H9 (cell line): ENCODE measurements at regions not wholly inside any gene's neighbourhood (a gene's known extent, or its start where the extent isn't known, plus 50 kb on each side); places are given as distances from the start of the nearest gene placed in this dataset.

Experiments
- DNase-seq: peaks from one replicate; pipeline ENCODE4 v3.0.0-alpha.2; 2017
- H2AFZ ChIP-seq: one replicate; pipeline ENCODE4 v1.6.1; 2013; ENCODE audit warnings: mild to moderate bottlenecking, low read length, control low read depth, moderate library complexity
- H2AK5ac ChIP-seq: 2 replicates; pipeline ENCODE4 v1.6.1; 2013; ENCODE audit warnings: low read length, control low read depth, mixed read lengths; ENCODE audit not compliant: insufficient read length
- H2BK120ac ChIP-seq: one replicate; pipeline ENCODE4 v1.6.1; 2013; ENCODE audit warnings: low read depth, mild to moderate bottlenecking, low read length, control low read depth, inconsistent platforms; ENCODE audit not compliant: poor library complexity, severe bottlenecking
- H2BK12ac ChIP-seq: 2 replicates; pipeline ENCODE4 v1.6.1; 2013; ENCODE audit warnings: low read length, control low read depth, mixed read lengths, low read depth; ENCODE audit not compliant: insufficient read length
- H2BK15ac ChIP-seq: 2 replicates; pipeline ENCODE4 v1.6.1; 2013; ENCODE audit warnings: low read depth, low read length, control low read depth
- H2BK20ac ChIP-seq: one replicate; pipeline ENCODE4 v1.6.1; 2013; ENCODE audit warnings: low read depth, mild to moderate bottlenecking, low read length, control low read depth, inconsistent platforms; ENCODE audit not compliant: poor library complexity, severe bottlenecking
- H2BK5ac ChIP-seq: 2 replicates; pipeline ENCODE4 v1.6.1; 2013; ENCODE audit warnings: low read length, control low read depth, mixed read lengths; ENCODE audit not compliant: insufficient read length
- H3K14ac ChIP-seq: 2 replicates; pipeline ENCODE4 v1.6.1; 2013; ENCODE audit warnings: low read length, control low read depth; ENCODE audit not compliant: insufficient read depth
- H3K18ac ChIP-seq: 2 replicates; pipeline ENCODE4 v1.6.1; 2013; ENCODE audit warnings: low read depth, mild to moderate bottlenecking, mixed read lengths, low read length, control low read depth; ENCODE audit not compliant: insufficient read length
- H3K23ac ChIP-seq: 2 replicates; pipeline ENCODE4 v1.6.1; 2013; ENCODE audit warnings: low read length, control low read depth, mixed read lengths, low read depth; ENCODE audit not compliant: insufficient read length
- H3K23me2 ChIP-seq: 2 replicates; pipeline ENCODE4 v1.6.1; 2013; ENCODE audit warnings: low read depth, mild to moderate bottlenecking, mixed read lengths, low read length, control low read depth; ENCODE audit not compliant: insufficient read length, poor library complexity, severe bottlenecking
- H3K27ac ChIP-seq: 2 replicates; pipeline ENCODE4 v1.5.1; 2013; ENCODE audit warnings: low read length, control low read depth, mixed read lengths, low read depth; ENCODE audit not compliant: insufficient read length
- H3K27me3 ChIP-seq: 2 replicates; pipeline ENCODE4 v1.6.1; 2013; ENCODE audit warnings: low read length, control low read depth, inconsistent platforms; ENCODE audit not compliant: insufficient read depth
- H3K4ac ChIP-seq: 2 replicates; pipeline ENCODE4 v1.6.1; 2013; ENCODE audit warnings: low read depth, mild to moderate bottlenecking, control low read depth, inconsistent platforms, low read length, moderate library complexity
- H3K4me1 ChIP-seq: 2 replicates; pipeline ENCODE4 v1.6.1; 2013; ENCODE audit warnings: low read length, control low read depth, inconsistent platforms; ENCODE audit not compliant: insufficient read depth
- H3K4me2 ChIP-seq: 2 replicates; pipeline ENCODE4 v1.6.1; 2013; ENCODE audit warnings: low read length, control low read depth, mixed read lengths; ENCODE audit not compliant: insufficient read length, insufficient read depth
- H3K56ac ChIP-seq: 2 replicates; pipeline ENCODE4 v1.6.1; 2013; ENCODE audit warnings: low read depth, mild to moderate bottlenecking, mixed read lengths, low read length, control low read depth; ENCODE audit not compliant: insufficient read length
- H3K79me1 ChIP-seq: 2 replicates; pipeline ENCODE4 v1.6.1; 2013; ENCODE audit warnings: low read depth, mild to moderate bottlenecking, moderate library complexity, low read length, control low read depth, inconsistent platforms; ENCODE audit not compliant: insufficient read depth, poor library complexity, severe bottlenecking
- H3K79me2 ChIP-seq: 2 replicates; pipeline ENCODE4 v1.6.1; 2013; ENCODE audit warnings: low read length, control low read depth, inconsistent platforms; ENCODE audit not compliant: insufficient read depth
- H3K9ac ChIP-seq: 2 replicates; pipeline ENCODE4 v1.6.1; 2013; ENCODE audit warnings: low read length, control low read depth, mixed read lengths; ENCODE audit not compliant: insufficient read length; ENCODE audit errors: extremely low read depth
- H3K9me3 ChIP-seq: one replicate; pipeline ENCODE4 v1.6.1; 2013; ENCODE audit warnings: low read depth, low read length, inconsistent platforms; ENCODE audit not compliant: control insufficient read depth
- H3T11ph ChIP-seq: one replicate; pipeline ENCODE4 v1.6.1; 2013; ENCODE audit warnings: mild to moderate bottlenecking, low read length, control low read depth, inconsistent platforms
- H4K20me1 ChIP-seq: one replicate; pipeline ENCODE4 v1.6.1; 2013; ENCODE audit not compliant: control insufficient read depth, insufficient read length, insufficient read depth
- H4K5ac ChIP-seq: 2 replicates; pipeline ENCODE4 v1.6.1; 2013; ENCODE audit warnings: low read depth, mild to moderate bottlenecking, mixed read lengths, low read length, control low read depth; ENCODE audit not compliant: insufficient read length
- H4K8ac ChIP-seq: replicated peaks from 2 replicates; pipeline ENCODE4 v1.6.1; 2013; ENCODE audit warnings: low read length, control low read depth, mixed read lengths, low read depth; ENCODE audit not compliant: insufficient read length
- H4K91ac ChIP-seq: 2 replicates; pipeline ENCODE4 v1.6.1; 2013; ENCODE audit warnings: low read depth, mild to moderate bottlenecking, moderate library complexity, mixed read lengths, low read length, control low read depth; ENCODE audit not compliant: insufficient read length
- H3K27ac Mint-ChIP-seq, 3 experiments: 2 replicates in 2 of 3; 3 replicates in 1 of 3; pipeline ENCODE4 v1.8.0; 2020 to 2021; ENCODE audit warnings: mixed read lengths in 3 of 3, mild to moderate bottlenecking in 1 of 3, moderate library complexity in 1 of 3
- H3K27me3 Mint-ChIP-seq: 2 replicates; pipeline ENCODE4 v1.8.0; 2021; ENCODE audit warnings: low read depth, mild to moderate bottlenecking, moderate library complexity, mixed read lengths
- H3K36me3 Mint-ChIP-seq, 3 experiments: 2 replicates in 2 of 3; 3 replicates in 1 of 3; pipeline ENCODE4 v1.8.0; 2020 to 2021; ENCODE audit warnings: low read depth in 3 of 3, mixed read lengths in 3 of 3; ENCODE audit not compliant: insufficient read depth in 1 of 3
- H3K4me1 Mint-ChIP-seq, 2 experiments: 2 replicates each; pipeline ENCODE4 v1.8.0; 2020; ENCODE audit warnings: mixed read lengths in 2 of 2
- H3K4me3 Mint-ChIP-seq, 2 experiments: 2 replicates in 1 of 2; 3 replicates in 1 of 2; pipeline ENCODE4 v1.8.0; 2020 to 2021; ENCODE audit warnings: mild to moderate bottlenecking in 2 of 2, mixed read lengths in 2 of 2, moderate library complexity in 1 of 2
- H3K9me3 Mint-ChIP-seq, 2 experiments: 2 replicates in 1 of 2; 3 replicates in 1 of 2; pipeline ENCODE4 v1.8.0; 2020; ENCODE audit warnings: mild to moderate bottlenecking in 2 of 2, mixed read lengths in 2 of 2, moderate library complexity in 1 of 2
- CTCF ChIP-seq: fragments of 200-600 bp; sonication (generic); conservative IDR thresholded peaks from 3 replicates; pipeline ENCODE4 v1.8.0; 2021; ENCODE audit warnings: antibody characterized with exemption, mild to moderate bottlenecking
- WGBS: extraction: QIAGEN DNeasy Blood & Tissue Kit; methylation state at CpG from one replicate; pipeline ENCODE4 v1.1.7; 2013; ENCODE audit warnings: missing lambda C conversion rate, low lambda C conversion rate, mixed read lengths; ENCODE audit not compliant: insufficient read length; ENCODE audit errors: extremely low coverage; 5-methylcytosine and 5-hydroxymethylcytosine counted together

- Histone ChIP-seq H2AK5ac (no peak overlapping the region), H4K5ac (no peak overlapping the region), H3T11ph (no peak overlapping the region), H3K4me1 (no peaks in the 10 kb centered on the region), H3K9me3 (no peaks in the 10 kb centered on the region), H3K27ac (no peak overlapping the region), H3K79me1 (no peaks in the 10 kb centered on the region), H2BK5ac (no peak overlapping the region), H2BK15ac (no peak overlapping the region), H3K27me3 (no peaks in the 10 kb centered on the region), H2BK12ac (no peak overlapping the region), H2BK20ac (no peak overlapping the region), H3K4me2 (no peak overlapping the region), H3K9ac (no peak overlapping the region), H3K23ac (no peak overlapping the region), H3K14ac (no peak overlapping the region), H3K4ac (no peak overlapping the region), H4K20me1 (no peaks in the 10 kb centered on the region), H3K56ac (no peak overlapping the region), H3K23me2 (no peaks in the 10 kb centered on the region), H2BK120ac (no peak overlapping the region), H4K91ac (no peak overlapping the region), H3K79me2 (no peaks in the 10 kb centered on the region), H3K18ac (no peak overlapping the region), H4K8ac (no peak overlapping the region), H2AFZ (no peak overlapping the region)
- Mint-ChIP-seq H3K36me3 (no peaks in the 10 kb centered on the region), H3K4me3 (no peak overlapping the region), H3K27ac (no peak overlapping the region), H3K4me1 (no peaks in the 10 kb centered on the region), H3K27me3 (no peaks in the 10 kb centered on the region), H3K9me3 (no peaks in the 10 kb centered on the region)
- no peak for TF ChIP-seq CTCF
- no peak for DNase-seq
- WGBS = no CpG with 5 or more reads among the region's 3 CpGs
These were observed 382.5 kb downstream of the CAAP1 start for GRCh38 chr9:26510137-26510536.
